Caco-2 (cell line): ENCODE measurements at regions not wholly inside any gene's neighbourhood (a gene's known extent, or its start where the extent isn't known, plus 50 kb on each side); places are given as distances from the start of the nearest gene placed in this dataset.

Experiments
- BruUV-seq: library from RNA; stranded (reverse); fragments of 400-500 nt; replicated peaks from 2 replicates; lab custom pipeline; 2021; lab: Mats Ljungman, UMichigan
- CTCF ChIA-PET: fragments of 300-600 bp; sonication (Branson Sonifier 250); formaldehyde crosslinking; loops from one replicate; lab custom pipeline; 2022; ENCODE audit warnings: antibody characterized with exemption; lab: Charles Lee
- POLR2A ChIA-PET: fragments of 300-600 bp; sonication (Branson Sonifier 250); formaldehyde crosslinking; loops from one replicate; lab custom pipeline; 2022; ENCODE audit warnings: antibody characterized with exemption; lab: Charles Lee
- DNase-seq, 2 experiments: peaks; one replicate each; pipeline versions ENCODE4 v3.0.0 to v3.0.0-alpha.2; 2020 to 2022
- H3K27me3 ChIP-seq: replicated peaks from 2 replicates; pipeline ENCODE4 v1.6.0; 2011; ENCODE audit warnings: low read length; ENCODE audit not compliant: control insufficient read depth, insufficient read depth
- H3K36me3 ChIP-seq: 2 replicates; pipeline ENCODE4 v1.5.1; 2011; ENCODE audit warnings: low read length; ENCODE audit not compliant: control insufficient read depth, insufficient read depth
- H3K4me1 ChIP-seq: fragments of 250-450 bp; sonication (Bioruptor Pico); 2 replicates; pipeline ENCODE4 v1.5.1; 2020; ENCODE audit warnings: mild to moderate bottlenecking
- H3K4me3 ChIP-seq: 2 replicates; pipeline ENCODE4 v1.5.1; 2011; ENCODE audit warnings: low read depth, mild to moderate bottlenecking, control low read depth, low read length
- H3K9me3 ChIP-seq: fragments of 250-450 bp; sonication (Bioruptor Pico); 2 replicates; pipeline ENCODE4 v1.5.1; 2020; ENCODE audit warnings: mild to moderate bottlenecking, moderate library complexity
- H3K27ac Mint-ChIP-seq: one replicate; pipeline ENCODE4 v1.8.0; 2022; ENCODE audit warnings: mixed read lengths; ENCODE audit not compliant: unreplicated experiment
- H3K27me3 Mint-ChIP-seq: one replicate; pipeline ENCODE4 v1.8.0; 2022; ENCODE audit warnings: mixed read lengths; ENCODE audit not compliant: insufficient read depth, unreplicated experiment
- H3K36me3 Mint-ChIP-seq: one replicate; pipeline ENCODE4 v1.8.0; 2022; ENCODE audit warnings: mild to moderate bottlenecking, mixed read lengths; ENCODE audit not compliant: insufficient read depth, unreplicated experiment
- H3K4me1 Mint-ChIP-seq: one replicate; pipeline ENCODE4 v1.8.0; 2022; ENCODE audit warnings: low read depth, mixed read lengths; ENCODE audit not compliant: unreplicated experiment
- H3K4me3 Mint-ChIP-seq: one replicate; pipeline ENCODE4 v1.8.0; 2022; ENCODE audit warnings: mild to moderate bottlenecking, moderate library complexity, mixed read lengths; ENCODE audit not compliant: unreplicated experiment
- H3K9me3 Mint-ChIP-seq: one replicate; pipeline ENCODE4 v1.8.0; 2022; ENCODE audit warnings: mixed read lengths; ENCODE audit not compliant: unreplicated experiment
- CTCF ChIP-seq, 2 experiments: fragments of 200-600 bp in 1 of 2; IDR thresholded peaks; 1 replicate in 1 of 2; 2 replicates in 1 of 2; pipeline versions ENCODE4 v1.5.1 to v1.8.0; 2011 to 2022; ENCODE audit warnings: antibody characterized with exemption in 1 of 2, control low read depth in 1 of 2, inconsistent platforms in 1 of 2, low read depth in 1 of 2, low read length in 1 of 2, mild to moderate bottlenecking in 1 of 2, moderate library complexity in 1 of 2; ENCODE audit not compliant: insufficient read depth in 1 of 2, severe bottlenecking in 1 of 2, unreplicated experiment in 1 of 2
- intact Hi-C: fragments of 100-400 bp; cut with micrococcal nuclease; formaldehyde crosslinking; loops from one replicate; pipeline ENCODE4 v1.10.0; 2022; ENCODE audit not compliant: unreplicated experiment

- H3K27me3 Mint-ChIP-seq = peaks cover 5% of the 10 kb centered on the region
- CTCF ChIA-PET = no interaction called here
- no peak overlapping the region for H3K27ac Mint-ChIP-seq
- POLR2A ChIA-PET = no interaction called here
- Histone ChIP-seq H3K4me3 (no peak overlapping the region), H3K9me3 (no peaks in the 10 kb centered on the region), H3K4me1 (no peaks in the 10 kb centered on the region), H3K27me3 (no peaks in the 10 kb centered on the region), H3K36me3 (no peaks in the 10 kb centered on the region)
- no peaks in the 10 kb centered on the region for H3K9me3 Mint-ChIP-seq
- BruUV-seq = no TSS peak
- intact Hi-C loops = no loop called here
- no peaks in the 10 kb centered on the region for H3K4me1 Mint-ChIP-seq
- DNase-seq = no peak
- no peak overlapping the region for H3K4me3 Mint-ChIP-seq
- H3K36me3 Mint-ChIP-seq = no peaks in the 10 kb centered on the region
- no peak for TF ChIP-seq CTCF (IDR thresholded peaks at IDR 0.05; ENCODE audit: insufficient read depth in 1 of 2, low read depth in 1 of 2, low read length in 1 of 2, severe bottlenecking in 1 of 2, unreplicated experiment in 1 of 2)
These were observed 1291.7 kb downstream of the BRD1 start for GRCh38 chr22:48535868-48536540.

- H3K9me3 Mint-ChIP-seq = no peaks in the 10 kb centered on the region
- ChIA-PET POLR2A (no interaction called here), CTCF (no interaction called here)
- Histone ChIP-seq H3K9me3 (no peaks in the 10 kb centered on the region), H3K4me1 (no peaks in the 10 kb centered on the region), H3K27me3 (no peaks in the 10 kb centered on the region), H3K4me3 (no peak overlapping the region), H3K36me3 (no peaks in the 10 kb centered on the region)
- intact Hi-C loops = no loop called here
- no peaks in the 10 kb centered on the region for H3K4me1 Mint-ChIP-seq
- BruUV-seq = no TSS peak
- H3K27ac Mint-ChIP-seq = no peak overlapping the region
- no peak for TF ChIP-seq CTCF (IDR thresholded peaks at IDR 0.05; ENCODE audit: insufficient read depth in 1 of 2, low read depth in 1 of 2, low read length in 1 of 2, severe bottlenecking in 1 of 2, unreplicated experiment in 1 of 2)
- H3K36me3 Mint-ChIP-seq = no peaks in the 10 kb centered on the region
- peaks cover 1% of the 10 kb centered on the region for H3K27me3 Mint-ChIP-seq
- DNase-seq = no peak
- H3K4me3 Mint-ChIP-seq = no peak overlapping the region
These were observed 1293.2 kb downstream of the BRD1 start for GRCh38 chr22:48534395-48534958.

- Histone ChIP-seq H3K4me1 (no peaks in the 10 kb centered on the region), H3K27me3 (no peaks in the 10 kb centered on the region), H3K9me3 (no peaks in the 10 kb centered on the region), H3K36me3 (no peaks in the 10 kb centered on the region), H3K4me3 (no peak overlapping the region)
- H3K4me3 Mint-ChIP-seq = no peak overlapping the region
- H3K36me3 Mint-ChIP-seq = no peaks in the 10 kb centered on the region
- ChIA-PET POLR2A (no interaction called here), CTCF (no interaction called here)
- no peak for TF ChIP-seq CTCF (IDR thresholded peaks at IDR 0.05; ENCODE audit: insufficient read depth in 1 of 2, low read depth in 1 of 2, low read length in 1 of 2, severe bottlenecking in 1 of 2, unreplicated experiment in 1 of 2)
- intact Hi-C loops = no loop called here
- no peak overlapping the region for H3K27ac Mint-ChIP-seq
- H3K27me3 Mint-ChIP-seq = no peaks in the 10 kb centered on the region
- H3K4me1 Mint-ChIP-seq = no peaks in the 10 kb centered on the region
- no peaks in the 10 kb centered on the region for H3K9me3 Mint-ChIP-seq
- BruUV-seq = no TSS peak
- DNase-seq = no peak
These were observed 1294.7 kb downstream of the BRD1 start for GRCh38 chr22:48532986-48533385.
